ENCODE measurements at regions not wholly inside any gene's neighbourhood (a gene's known extent, or its start where the extent isn't known, plus 50 kb on each side); places are given as distances from the start of the nearest gene placed in this dataset.

GRCh38 chr5:36528588-36528987 is 77.8 kb upstream of the SLC1A3 start:
- TF ChIP-seq CTCF (conservative IDR thresholded peaks at IDR 0.05; ENCODE audit: low read depth, low read length) = no peak
- H3K4me3 ChIP-seq (ENCODE audit: low read depth, low read length) = no peak overlapping the region
- DNase-seq (ENCODE audit: low read depth) = no peak

- H3K4me3 ChIP-seq (ENCODE audit: low read depth, low read length) = no peak overlapping the region
- DNase-seq (ENCODE audit: low read depth) = no peak
- TF ChIP-seq CTCF (conservative IDR thresholded peaks at IDR 0.05; ENCODE audit: low read depth, low read length) = no peak
These were observed 77.3 kb upstream of the SLC1A3 start for GRCh38 chr5:36529142-36529541.

GRCh38 chr5:36530215-36530614 is 76.2 kb upstream of the SLC1A3 start:
- no peak overlapping the region for H3K4me3 ChIP-seq (ENCODE audit: low read depth, low read length)
- peak; percentile 12 for DNase-seq (ENCODE audit: low read depth)
- TF ChIP-seq CTCF (conservative IDR thresholded peaks at IDR 0.05; ENCODE audit: low read depth, low read length) = no peak

DNA sequence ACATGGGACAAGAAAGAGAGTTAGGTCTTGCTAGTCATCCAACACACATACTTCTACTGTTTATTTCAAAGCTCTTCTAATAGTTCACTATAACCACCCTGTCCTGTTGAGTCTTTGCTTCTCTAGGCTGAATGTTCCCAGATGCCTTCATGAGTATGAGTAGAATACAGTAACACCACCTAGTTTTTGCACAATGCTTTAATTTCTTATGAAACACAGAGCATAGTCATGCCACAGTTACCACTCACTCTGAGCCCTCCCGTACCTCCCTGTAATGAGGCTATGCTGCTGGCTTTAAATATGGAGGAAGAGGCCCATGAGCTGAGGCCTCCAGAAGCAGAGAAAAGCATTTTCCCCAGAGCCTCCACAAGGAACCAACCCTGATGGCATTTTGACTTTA is 75.0 kb upstream of the SLC1A3 start:
- no peak overlapping the region for H3K4me3 ChIP-seq (ENCODE audit: low read depth, low read length)
- TF ChIP-seq CTCF (conservative IDR thresholded peaks at IDR 0.05; ENCODE audit: low read depth, low read length) = no peak
- no peak for DNase-seq (ENCODE audit: low read depth)

- H3K4me3 ChIP-seq (ENCODE audit: low read depth, low read length) = no peak overlapping the region
- DNase-seq (ENCODE audit: low read depth) = no peak
- TF ChIP-seq CTCF (conservative IDR thresholded peaks at IDR 0.05; ENCODE audit: low read depth, low read length) = no peak
These were observed 71.0 kb upstream of the SLC1A3 start for GRCh38 chr5:36535378-36535777.

GRCh38 chr5:36535859-36536615 is 70.4 kb upstream of the SLC1A3 start:
- TF ChIP-seq CTCF (conservative IDR thresholded peaks at IDR 0.05; ENCODE audit: low read depth, low read length) = no peak
- H3K4me3 ChIP-seq (ENCODE audit: low read depth, low read length) = no peak overlapping the region
- DNase-seq (ENCODE audit: low read depth) = no peak

- TF ChIP-seq CTCF (conservative IDR thresholded peaks at IDR 0.05; ENCODE audit: low read depth, low read length) = no peak
- H3K4me3 ChIP-seq (ENCODE audit: low read depth, low read length) = no peak overlapping the region
These were observed 69.8 kb upstream of the SLC1A3 start for GRCh38 chr5:36536616-36537005.

More at GRCh38 chr5:36536616-36537005, 69.8 kb upstream of the SLC1A3 start:
- DNase-seq (ENCODE audit: low read depth) = peak; percentile 46
